ENCODE measurements at regions not wholly inside any gene's neighbourhood (a gene's known extent, or its start where the extent isn't known, plus 50 kb on each side); places are given as distances from the start of the nearest gene placed in this dataset.

GRCh38 chr13:28563609-28564008, 68.7 kb upstream of the FLT1 start:
- H3K27ac ChIP-seq: no peak overlapping the region
- TF ChIP-seq POLR2AphosphoS5 (IDR thresholded peaks at IDR 0.05) (no peak), EP300 (IDR thresholded peaks at IDR 0.05) (no peak), POLR2A (IDR thresholded peaks at IDR 0.05) (no peak)
- TF ChIP-seq, protein P1, sequence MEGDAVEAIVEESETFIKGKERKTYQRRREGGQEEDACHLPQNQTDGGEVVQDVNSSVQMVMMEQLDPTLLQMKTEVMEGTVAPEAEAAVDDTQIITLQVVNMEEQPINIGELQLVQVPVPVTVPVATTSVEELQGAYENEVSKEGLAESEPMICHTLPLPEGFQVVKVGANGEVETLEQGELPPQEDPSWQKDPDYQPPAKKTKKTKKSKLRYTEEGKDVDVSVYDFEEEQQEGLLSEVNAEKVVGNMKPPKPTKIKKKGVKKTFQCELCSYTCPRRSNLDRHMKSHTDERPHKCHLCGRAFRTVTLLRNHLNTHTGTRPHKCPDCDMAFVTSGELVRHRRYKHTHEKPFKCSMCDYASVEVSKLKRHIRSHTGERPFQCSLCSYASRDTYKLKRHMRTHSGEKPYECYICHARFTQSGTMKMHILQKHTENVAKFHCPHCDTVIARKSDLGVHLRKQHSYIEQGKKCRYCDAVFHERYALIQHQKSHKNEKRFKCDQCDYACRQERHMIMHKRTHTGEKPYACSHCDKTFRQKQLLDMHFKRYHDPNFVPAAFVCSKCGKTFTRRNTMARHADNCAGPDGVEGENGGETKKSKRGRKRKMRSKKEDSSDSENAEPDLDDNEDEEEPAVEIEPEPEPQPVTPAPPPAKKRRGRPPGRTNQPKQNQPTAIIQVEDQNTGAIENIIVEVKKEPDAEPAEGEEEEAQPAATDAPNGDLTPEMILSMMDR (IDR thresholded peaks at IDR 0.05): no peak
- H3K4me1 ChIP-seq: peaks cover under 1 to 11% (median 3%) of the 10 kb centered on the region in 4 donors
- no peaks in the 10 kb centered on the region for H3K36me3 ChIP-seq
- WGBS, 2 donors: 75 to 84% methylated on average over 5 of the region's 5 CpGs
- no peak overlapping the region for H3K4me3 ChIP-seq
- no peak for ATAC-seq (ENCODE audit: low FRiP score in 2 of 2)
- H3K27me3 ChIP-seq: no peaks in the 10 kb centered on the region
- no peaks in the 10 kb centered on the region for H3K9me3 ChIP-seq
- DNase-seq: no peak

DNA sequence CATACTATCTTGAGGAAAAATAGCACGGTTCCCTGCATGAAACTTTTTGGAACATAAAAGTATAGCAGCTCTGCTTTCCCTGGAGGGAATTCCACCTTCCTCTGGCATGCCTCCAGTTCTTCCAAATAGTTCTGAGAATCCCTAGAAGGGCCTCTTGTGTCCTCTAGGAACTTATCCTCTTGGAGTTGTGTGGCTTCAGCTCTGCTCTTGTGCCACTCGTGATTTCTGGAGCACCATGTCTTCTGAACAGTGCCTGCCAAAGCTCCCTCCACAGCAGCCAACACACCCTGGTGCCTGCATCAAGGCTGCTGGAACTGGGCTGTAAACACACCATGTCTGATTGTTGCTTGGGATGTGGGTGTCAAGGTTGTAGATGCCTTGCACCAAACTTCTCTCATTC, 65.7 kb upstream of the FLT1 start:
- peaks cover 4 to 11% (median 4%) of the 10 kb centered on the region in 4 donors for H3K4me1 ChIP-seq
- WGBS, 2 donors: 62 to 79% methylated on average over 2 of the region's 2 CpGs
- no peak overlapping the region for H3K4me3 ChIP-seq
- no peaks in the 10 kb centered on the region for H3K36me3 ChIP-seq
- TF ChIP-seq POLR2A (IDR thresholded peaks at IDR 0.05) (no peak), EP300 (IDR thresholded peaks at IDR 0.05) (no peak), POLR2AphosphoS5 (IDR thresholded peaks at IDR 0.05) (no peak)
- TF ChIP-seq, protein P1 (IDR thresholded peaks at IDR 0.05): no peak
- no peak overlapping the region for H3K27ac ChIP-seq
- ATAC-seq (ENCODE audit: low FRiP score in 2 of 2) (no peak), DNase-seq (no peak)
- no peaks in the 10 kb centered on the region for H3K9me3 ChIP-seq
- no peaks in the 10 kb centered on the region for H3K27me3 ChIP-seq

DNA sequence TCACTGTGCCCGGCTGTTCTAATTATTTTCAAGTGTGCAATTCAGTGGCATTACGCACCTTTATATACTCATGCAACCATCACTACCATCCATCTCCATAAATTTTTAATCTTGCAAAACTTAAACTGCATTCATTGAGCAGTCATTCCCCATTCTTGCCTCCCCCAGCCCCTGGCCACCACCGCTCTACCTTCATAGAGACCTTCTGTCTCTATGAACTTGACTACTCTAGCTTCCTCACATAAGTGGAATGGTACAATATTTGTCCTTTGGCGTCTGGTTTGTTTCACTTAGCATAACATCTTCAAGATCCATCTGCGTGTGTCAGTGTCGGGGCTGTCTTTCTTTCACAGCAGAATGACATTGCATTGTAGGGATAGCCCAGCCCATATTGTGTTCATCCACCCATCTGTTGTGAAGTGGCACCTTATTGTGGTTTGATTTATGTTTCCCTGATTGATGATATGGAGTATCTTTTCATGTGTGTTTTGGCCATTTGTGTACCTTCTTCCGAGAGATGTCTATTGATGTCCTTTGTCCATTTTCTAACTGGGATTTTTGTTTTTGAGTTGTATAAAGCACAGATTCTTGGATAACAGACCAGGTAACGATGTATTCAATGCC, 64.8 kb upstream of the FLT1 start:
- Histone ChIP-seq H3K36me3 (no peaks in the 10 kb centered on the region), H3K27me3 (no peaks in the 10 kb centered on the region), H3K9me3 (no peaks in the 10 kb centered on the region), H3K27ac (no peak overlapping the region), H3K4me3 (no peak overlapping the region), H3K4me1 (peaks cover 4 to 11% (median 4%) of the 10 kb centered on the region in 4 donors)
- TF ChIP-seq POLR2A (IDR thresholded peaks at IDR 0.05) (no peak), POLR2AphosphoS5 (IDR thresholded peaks at IDR 0.05) (no peak), EP300 (IDR thresholded peaks at IDR 0.05) (no peak)
- TF ChIP-seq, protein P1 (IDR thresholded peaks at IDR 0.05): no peak
- 93 to 95% methylated on average over 8 of the region's 8 CpGs for WGBS, 2 donors
- DNase-seq: no peak
- ATAC-seq (ENCODE audit: low FRiP score in 2 of 2): no peak

GRCh38 chr13:28558567-28558966, 63.6 kb upstream of the FLT1 start:
- DNase-seq: no peak
- no peak for ATAC-seq (ENCODE audit: low FRiP score in 2 of 2)
- Histone ChIP-seq H3K4me1 (peaks cover under 1 to 4% (median 3%) of the 10 kb centered on the region in 4 donors), H3K4me3 (no peak overlapping the region), H3K36me3 (no peaks in the 10 kb centered on the region), H3K9me3 (no peaks in the 10 kb centered on the region), H3K27ac (peak overlapping the region in 1 of 4 donors; percentile 36), H3K27me3 (no peaks in the 10 kb centered on the region)
- TF ChIP-seq EP300 (IDR thresholded peaks at IDR 0.05) (no peak), POLR2AphosphoS5 (IDR thresholded peaks at IDR 0.05) (no peak), POLR2A (IDR thresholded peaks at IDR 0.05) (no peak)
- TF ChIP-seq, protein P1 (IDR thresholded peaks at IDR 0.05): no peak
- 49 to 65% methylated on average over 8 of the region's 8 CpGs for WGBS, 2 donors

All from upper lobe of left lung (tissue), 6 donors.